Astrocyte (in vitro differentiated cells and primary cell): ENCODE measurements at regions not wholly inside any gene's neighbourhood (a gene's known extent, or its start where the extent isn't known, plus 50 kb on each side); places are given as distances from the start of the nearest gene placed in this dataset.

Experiments used
- DNase-seq: peaks from one replicate; pipeline ENCODE4 v3.0.0-alpha.2; 2010; ENCODE audit warnings: low read depth
- FAIRE-seq: peaks from 2 replicates; lab custom pipeline; 2011; peaks lifted over from hg19 to GRCh38; lab: Jason Lieb, UNC
- H2AFZ ChIP-seq: 2 replicates; pipeline ENCODE4 v1.6.0; 2012; ENCODE audit warnings: low read depth, low read length, inconsistent platforms
- H3K27ac ChIP-seq: 2 replicates; pipeline ENCODE4 v1.5.1; 2011; ENCODE audit warnings: low read depth, low read length, inconsistent platforms
- H3K27me3 ChIP-seq: 2 replicates; pipeline ENCODE4 v1.6.0; 2011; ENCODE audit warnings: low read length, inconsistent platforms; ENCODE audit not compliant: insufficient read depth
- H3K36me3 ChIP-seq: 2 replicates; pipeline ENCODE4 v1.5.1; 2011; ENCODE audit warnings: low read length, inconsistent platforms; ENCODE audit not compliant: insufficient read depth
- H3K4me1 ChIP-seq: 2 replicates; pipeline ENCODE4 v1.5.1; 2011; ENCODE audit warnings: low read length, inconsistent platforms; ENCODE audit not compliant: insufficient read depth
- H3K4me2 ChIP-seq: 2 replicates; pipeline ENCODE4 v1.6.0; 2012; ENCODE audit warnings: low read length, inconsistent platforms
- H3K4me3 ChIP-seq: 2 replicates; pipeline ENCODE4 v1.5.1; 2011; ENCODE audit warnings: low read depth, mild to moderate bottlenecking, low read length, inconsistent platforms; ENCODE audit not compliant: insufficient read depth
- H3K79me2 ChIP-seq: 2 replicates; pipeline ENCODE4 v1.6.0; 2012; ENCODE audit warnings: mild to moderate bottlenecking, low read length, inconsistent platforms; ENCODE audit not compliant: insufficient read depth
- H3K9ac ChIP-seq: 2 replicates; pipeline ENCODE4 v1.6.0; 2012; ENCODE audit warnings: mild to moderate bottlenecking, low read length, inconsistent platforms
- H3K9me3 ChIP-seq: 2 replicates; pipeline ENCODE4 v1.5.1; 2012; ENCODE audit warnings: low read depth, mild to moderate bottlenecking, low read length, inconsistent platforms; ENCODE audit not compliant: insufficient read depth
- H4K20me1 ChIP-seq: 2 replicates; pipeline ENCODE4 v1.6.0; 2012; ENCODE audit warnings: low read length, inconsistent platforms; ENCODE audit not compliant: insufficient read depth
- H3K27ac Mint-ChIP-seq: one replicate; pipeline ENCODE4 v1.8.0; 2021; ENCODE audit warnings: mild to moderate bottlenecking, mixed read lengths; ENCODE audit not compliant: unreplicated experiment
- H3K27me3 Mint-ChIP-seq: one replicate; pipeline ENCODE4 v1.8.0; 2021; ENCODE audit warnings: low read depth, mixed read lengths; ENCODE audit not compliant: unreplicated experiment
- H3K36me3 Mint-ChIP-seq: one replicate; pipeline ENCODE4 v1.8.0; 2021; ENCODE audit warnings: low read depth, mixed read lengths; ENCODE audit not compliant: unreplicated experiment
- H3K4me1 Mint-ChIP-seq: one replicate; pipeline ENCODE4 v1.8.0; 2021; ENCODE audit warnings: low read depth, mixed read lengths; ENCODE audit not compliant: unreplicated experiment
- H3K4me3 Mint-ChIP-seq: one replicate; pipeline ENCODE4 v1.8.0; 2021; ENCODE audit warnings: mild to moderate bottlenecking, moderate library complexity, mixed read lengths; ENCODE audit not compliant: unreplicated experiment
- H3K9me3 Mint-ChIP-seq: one replicate; pipeline ENCODE4 v1.8.0; 2021; ENCODE audit warnings: mild to moderate bottlenecking, mixed read lengths; ENCODE audit not compliant: unreplicated experiment
- EZH2 ChIP-seq: IDR thresholded peaks from 2 replicates; pipeline ENCODE4 v1.6.1; 2012; ENCODE audit warnings: mild to moderate bottlenecking, low read length, inconsistent platforms; ENCODE audit not compliant: insufficient read depth
- TF ChIP-seq, protein P1 (sequence below): IDR thresholded peaks from 2 replicates; pipeline ENCODE4 v1.5.1; 2011; ENCODE audit warnings: low read depth, mild to moderate bottlenecking, inconsistent platforms, low read length, moderate library complexity; ENCODE audit not compliant: insufficient read depth

DNA sequence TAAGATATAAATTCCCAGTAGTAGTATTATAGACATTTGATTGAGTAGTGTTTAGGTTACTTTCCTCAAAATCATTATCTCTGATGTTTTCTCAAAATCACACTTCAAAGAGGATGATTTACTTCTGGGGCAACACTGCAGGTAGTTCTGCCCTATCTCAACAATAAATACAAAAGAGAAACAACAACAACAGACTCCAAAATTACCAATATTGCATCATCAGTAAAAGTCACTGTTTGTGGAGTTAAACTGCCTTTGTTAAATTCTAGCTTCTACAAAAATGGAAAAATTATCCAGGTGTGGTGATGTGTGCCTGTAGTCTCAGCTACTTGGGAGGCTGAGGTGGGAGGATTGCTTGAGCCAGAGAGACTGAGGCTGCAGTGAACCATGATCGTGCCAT is 637.6 kb upstream of the ZNF608 start:
- H3K4me3 Mint-ChIP-seq: no peak overlapping the region
- H3K27ac ChIP-seq: no peak overlapping the region
- H3K36me3 ChIP-seq: no peaks in the 10 kb centered on the region
- H2AFZ ChIP-seq: no peak overlapping the region
- no peaks in the 10 kb centered on the region for H3K36me3 Mint-ChIP-seq
- peaks cover 2% of the 10 kb centered on the region for H3K9me3 Mint-ChIP-seq
- H3K4me2 ChIP-seq: no peak overlapping the region
- no peaks in the 10 kb centered on the region for H3K4me1 Mint-ChIP-seq
- no peaks in the 10 kb centered on the region for H3K27me3 Mint-ChIP-seq
- TF ChIP-seq, protein P1, sequence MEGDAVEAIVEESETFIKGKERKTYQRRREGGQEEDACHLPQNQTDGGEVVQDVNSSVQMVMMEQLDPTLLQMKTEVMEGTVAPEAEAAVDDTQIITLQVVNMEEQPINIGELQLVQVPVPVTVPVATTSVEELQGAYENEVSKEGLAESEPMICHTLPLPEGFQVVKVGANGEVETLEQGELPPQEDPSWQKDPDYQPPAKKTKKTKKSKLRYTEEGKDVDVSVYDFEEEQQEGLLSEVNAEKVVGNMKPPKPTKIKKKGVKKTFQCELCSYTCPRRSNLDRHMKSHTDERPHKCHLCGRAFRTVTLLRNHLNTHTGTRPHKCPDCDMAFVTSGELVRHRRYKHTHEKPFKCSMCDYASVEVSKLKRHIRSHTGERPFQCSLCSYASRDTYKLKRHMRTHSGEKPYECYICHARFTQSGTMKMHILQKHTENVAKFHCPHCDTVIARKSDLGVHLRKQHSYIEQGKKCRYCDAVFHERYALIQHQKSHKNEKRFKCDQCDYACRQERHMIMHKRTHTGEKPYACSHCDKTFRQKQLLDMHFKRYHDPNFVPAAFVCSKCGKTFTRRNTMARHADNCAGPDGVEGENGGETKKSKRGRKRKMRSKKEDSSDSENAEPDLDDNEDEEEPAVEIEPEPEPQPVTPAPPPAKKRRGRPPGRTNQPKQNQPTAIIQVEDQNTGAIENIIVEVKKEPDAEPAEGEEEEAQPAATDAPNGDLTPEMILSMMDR: no peak
- TF ChIP-seq EZH2: no peak
- no peaks in the 10 kb centered on the region for H3K9me3 ChIP-seq
- no peaks in the 10 kb centered on the region for H3K79me2 ChIP-seq
- H3K4me3 ChIP-seq: no peak overlapping the region
- H3K27ac Mint-ChIP-seq: no peak overlapping the region
- H4K20me1 ChIP-seq: no peaks in the 10 kb centered on the region
- H3K27me3 ChIP-seq: no peaks in the 10 kb centered on the region
- H3K4me1 ChIP-seq: no peaks in the 10 kb centered on the region
- H3K9ac ChIP-seq: no peak overlapping the region
- DNase-seq (no peak), FAIRE-seq (no peak)

DNA sequence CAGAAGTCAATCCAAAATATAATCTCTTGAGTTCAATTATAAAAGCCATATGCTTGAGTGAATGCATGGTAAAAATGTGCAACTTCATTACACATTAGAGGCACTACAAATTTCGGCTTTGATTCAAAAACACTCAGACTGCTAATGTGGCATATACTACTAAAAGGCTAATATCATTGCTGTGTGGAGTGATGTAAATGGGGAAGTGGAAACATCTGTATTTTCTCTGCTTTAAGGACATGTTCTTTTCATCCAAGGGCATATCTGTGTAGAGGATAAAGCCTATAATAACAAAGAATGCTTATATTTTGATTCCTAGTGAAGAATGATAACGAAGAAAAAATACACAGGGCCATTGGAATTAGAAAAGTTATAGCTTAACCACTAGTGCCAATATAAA is 643.9 kb upstream of the ZNF608 start:
- Histone ChIP-seq H4K20me1 (no peaks in the 10 kb centered on the region), H3K9me3 (no peaks in the 10 kb centered on the region), H3K9ac (no peak overlapping the region), H3K36me3 (no peaks in the 10 kb centered on the region), H3K27ac (no peak overlapping the region), H3K4me3 (no peak overlapping the region), H3K4me2 (no peak overlapping the region), H3K79me2 (no peaks in the 10 kb centered on the region), H3K27me3 (no peaks in the 10 kb centered on the region), H2AFZ (no peak overlapping the region), H3K4me1 (no peaks in the 10 kb centered on the region)
- Mint-ChIP-seq H3K9me3 (no peaks in the 10 kb centered on the region), H3K4me3 (no peak overlapping the region), H3K4me1 (peaks cover 7% of the 10 kb centered on the region), H3K27me3 (no peaks in the 10 kb centered on the region), H3K27ac (no peak overlapping the region), H3K36me3 (no peaks in the 10 kb centered on the region)
- DNase-seq (no peak), FAIRE-seq (no peak)
- no peak for TF ChIP-seq EZH2
- TF ChIP-seq, protein P1: no peak

DNA sequence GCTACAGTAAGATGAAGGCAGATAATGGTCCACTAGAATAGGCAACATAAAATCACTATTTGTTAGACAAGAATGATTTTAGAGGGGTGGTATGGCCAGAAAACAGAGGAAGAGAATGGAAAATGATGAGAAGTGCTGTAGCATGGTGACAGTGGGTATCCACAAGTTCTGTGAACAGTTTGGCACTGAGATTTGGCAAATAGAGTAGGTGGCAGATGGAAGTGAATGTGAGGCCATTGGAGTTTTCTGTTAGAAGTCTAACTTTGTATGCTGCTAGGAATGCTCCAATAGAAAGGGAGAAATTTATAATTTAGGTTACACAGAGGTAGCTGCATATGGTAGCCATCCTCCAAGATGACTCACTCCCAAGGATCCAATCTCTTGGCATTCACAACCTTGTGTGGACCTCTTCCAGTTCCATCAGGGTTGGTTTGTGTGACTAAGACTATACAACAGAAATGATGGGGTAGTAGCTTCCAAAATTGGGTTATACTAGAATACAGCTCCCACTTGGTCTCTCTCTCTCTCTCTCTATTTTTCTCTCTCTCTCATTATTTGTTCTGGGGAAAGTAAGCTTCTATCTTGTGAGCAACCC is 646.9 kb upstream of the ZNF608 start:
- H2AFZ ChIP-seq: no peak overlapping the region
- no peaks in the 10 kb centered on the region for H3K27me3 ChIP-seq
- Mint-ChIP-seq H3K27me3 (no peaks in the 10 kb centered on the region), H3K27ac (no peak overlapping the region), H3K4me1 (peaks cover 7% of the 10 kb centered on the region), H3K36me3 (no peaks in the 10 kb centered on the region), H3K4me3 (no peak overlapping the region), H3K9me3 (peaks cover 2% of the 10 kb centered on the region)
- no peak overlapping the region for H3K4me3 ChIP-seq
- no peak overlapping the region for H3K9ac ChIP-seq
- DNase-seq (no peak), FAIRE-seq (no peak)
- H3K9me3 ChIP-seq: no peaks in the 10 kb centered on the region
- no peak for TF ChIP-seq EZH2
- TF ChIP-seq, protein P1: no peak
- H3K4me2 ChIP-seq: no peak overlapping the region
- H3K27ac ChIP-seq: no peak overlapping the region
- H3K79me2 ChIP-seq: no peaks in the 10 kb centered on the region
- H4K20me1 ChIP-seq: no peaks in the 10 kb centered on the region
- no peaks in the 10 kb centered on the region for H3K4me1 ChIP-seq
- no peaks in the 10 kb centered on the region for H3K36me3 ChIP-seq
